Smooth muscle cell (in vitro differentiated cells): ENCODE measurements at regions not wholly inside any gene's neighbourhood (a gene's known extent, or its start where the extent isn't known, plus 50 kb on each side); places are given as distances from the start of the nearest gene placed in this dataset.
A peak's percentile ranks its signal among the peaks of the same experiment; 100 is the strongest.

Source experiments
- DNase-seq: peaks from one replicate; lab custom pipeline; 2025; ENCODE audit not compliant: unreplicated experiment; lab: John Stamatoyannopoulos, UW
- H2AFZ ChIP-seq: fragments of 200-600 bp; sonication (generic); 2 replicates; pipeline ENCODE4 v1.6.0; 2016; ENCODE audit warnings: antibody characterized with exemption, low read depth, mild to moderate bottlenecking
- H3F3A ChIP-seq: fragments of 200-600 bp; sonication (generic); 2 replicates; pipeline ENCODE4 v1.6.0; 2017; ENCODE audit warnings: antibody characterized with exemption, low read depth
- H3K27ac ChIP-seq: fragments of 200-600 bp; sonication (generic); 2 replicates; pipeline ENCODE4 v1.5.1; 2016; ENCODE audit warnings: low read depth, mild to moderate bottlenecking
- H3K27me3 ChIP-seq: fragments of 200-600 bp; sonication (generic); 2 replicates; pipeline ENCODE4 v1.6.1; 2016; ENCODE audit warnings: low read depth, mild to moderate bottlenecking
- H3K36me3 ChIP-seq: fragments of 200-600 bp; sonication (generic); 2 replicates; pipeline ENCODE4 v1.5.1; 2016; ENCODE audit warnings: low read depth
- H3K4me1 ChIP-seq: fragments of 200-600 bp; sonication (generic); 2 replicates; pipeline ENCODE4 v1.5.1; 2016; ENCODE audit warnings: low read depth
- H3K4me2 ChIP-seq: fragments of 200-600 bp; sonication (generic); 2 replicates; pipeline ENCODE4 v1.6.0; 2016; ENCODE audit warnings: mild to moderate bottlenecking
- H3K4me3 ChIP-seq: fragments of 200-600 bp; sonication (generic); 2 replicates; pipeline ENCODE4 v1.5.1; 2016; ENCODE audit warnings: mild to moderate bottlenecking
- H3K79me2 ChIP-seq: fragments of 200-600 bp; sonication (generic); 2 replicates; pipeline ENCODE4 v1.6.0; 2016; ENCODE audit warnings: low read depth, mild to moderate bottlenecking
- H3K9ac ChIP-seq: fragments of 200-600 bp; sonication (generic); 2 replicates; pipeline ENCODE4 v1.6.0; 2016; ENCODE audit warnings: low read depth
- H3K9me3 ChIP-seq: fragments of 200-600 bp; sonication (generic); replicated peaks from 2 replicates; pipeline ENCODE4 v1.5.1; 2016; ENCODE audit warnings: low read depth
- H4K20me1 ChIP-seq: fragments of 200-600 bp; sonication (generic); 2 replicates; pipeline ENCODE4 v1.6.0; 2016; ENCODE audit warnings: low read depth
- WGBS: methylation state at CpG from one replicate; pipeline ENCODE4 v1.1.7; 2016; ENCODE audit warnings: low lambda C conversion rate; 5-methylcytosine and 5-hydroxymethylcytosine counted together
- TF ChIP-seq, protein P1 (sequence below): fragments of 200-600 bp; sonication (generic); IDR thresholded peaks from 2 replicates; pipeline ENCODE4 v1.5.1; 2017; ENCODE audit warnings: borderline replicate concordance, mild to moderate bottlenecking, antibody characterized with exemption; ENCODE audit not compliant: insufficient read depth, poor library complexity, severe bottlenecking

DNA sequence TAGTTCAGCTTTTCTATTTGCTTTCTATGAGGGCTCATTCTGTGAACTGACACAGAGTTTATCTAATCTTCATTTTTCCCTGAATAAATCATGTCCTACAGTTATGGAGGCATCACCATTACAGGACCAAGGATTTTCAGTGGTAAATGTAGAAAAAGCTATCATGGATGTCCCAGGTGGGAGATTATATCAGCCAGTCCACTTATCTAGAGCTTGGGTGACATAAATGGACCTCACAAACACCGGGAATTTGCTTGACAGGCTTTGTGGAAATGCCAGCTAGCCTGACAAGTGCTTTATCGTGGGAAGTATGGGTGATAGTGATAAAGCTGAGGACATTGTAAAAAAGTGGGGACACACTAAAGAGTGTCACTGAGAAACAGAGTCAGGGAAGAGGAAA, 1015.2 kb upstream of the SLIT2 start:
- Histone ChIP-seq H3K4me2 (no peak overlapping the region), H3K27ac (no peak overlapping the region), H3K79me2 (no peaks in the 10 kb centered on the region), H2AFZ (peak overlapping the region; percentile 4), H3K4me1 (no peaks in the 10 kb centered on the region), H4K20me1 (no peaks in the 10 kb centered on the region), H3K36me3 (no peaks in the 10 kb centered on the region), H3K9ac (no peak overlapping the region), H3K9me3 (no peaks in the 10 kb centered on the region), H3K4me3 (no peak overlapping the region), H3K27me3 (no peaks in the 10 kb centered on the region), H3F3A (no peaks in the 10 kb centered on the region)
- TF ChIP-seq, protein P1, sequence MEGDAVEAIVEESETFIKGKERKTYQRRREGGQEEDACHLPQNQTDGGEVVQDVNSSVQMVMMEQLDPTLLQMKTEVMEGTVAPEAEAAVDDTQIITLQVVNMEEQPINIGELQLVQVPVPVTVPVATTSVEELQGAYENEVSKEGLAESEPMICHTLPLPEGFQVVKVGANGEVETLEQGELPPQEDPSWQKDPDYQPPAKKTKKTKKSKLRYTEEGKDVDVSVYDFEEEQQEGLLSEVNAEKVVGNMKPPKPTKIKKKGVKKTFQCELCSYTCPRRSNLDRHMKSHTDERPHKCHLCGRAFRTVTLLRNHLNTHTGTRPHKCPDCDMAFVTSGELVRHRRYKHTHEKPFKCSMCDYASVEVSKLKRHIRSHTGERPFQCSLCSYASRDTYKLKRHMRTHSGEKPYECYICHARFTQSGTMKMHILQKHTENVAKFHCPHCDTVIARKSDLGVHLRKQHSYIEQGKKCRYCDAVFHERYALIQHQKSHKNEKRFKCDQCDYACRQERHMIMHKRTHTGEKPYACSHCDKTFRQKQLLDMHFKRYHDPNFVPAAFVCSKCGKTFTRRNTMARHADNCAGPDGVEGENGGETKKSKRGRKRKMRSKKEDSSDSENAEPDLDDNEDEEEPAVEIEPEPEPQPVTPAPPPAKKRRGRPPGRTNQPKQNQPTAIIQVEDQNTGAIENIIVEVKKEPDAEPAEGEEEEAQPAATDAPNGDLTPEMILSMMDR, result no peak
- WGBS, result 60% methylated on average over 2 of the region's 2 CpGs
- DNase-seq, result no peak

DNA sequence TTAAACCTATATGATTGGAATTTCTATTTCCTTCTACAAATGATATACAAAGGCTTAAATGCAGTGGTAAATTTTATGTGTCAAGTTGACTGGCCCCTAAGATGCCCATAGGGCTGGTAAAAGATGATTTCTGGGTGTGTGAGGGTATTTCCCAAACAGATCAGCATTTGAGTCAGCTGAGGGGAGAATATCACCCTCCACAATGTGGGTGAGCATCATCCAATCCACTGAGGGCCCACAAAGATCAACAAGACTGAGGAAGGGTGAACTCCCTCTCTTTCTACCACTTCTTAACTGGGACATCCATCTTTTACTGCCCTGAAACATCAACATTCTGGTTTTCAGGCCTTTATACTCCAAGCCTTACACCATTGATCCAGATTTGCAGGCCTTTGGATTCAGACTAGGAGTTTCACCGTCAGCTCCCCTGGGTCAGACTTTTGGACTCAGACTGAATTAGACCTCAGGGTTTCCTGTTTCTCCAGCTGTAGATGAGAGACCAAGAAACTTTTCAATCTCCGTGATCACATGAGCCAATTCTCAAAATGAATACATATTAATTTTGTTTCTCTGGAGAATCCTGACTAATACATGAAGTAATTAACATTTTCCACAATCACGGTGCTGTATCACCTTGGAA, 1020.7 kb upstream of the SLIT2 start:
- TF ChIP-seq, protein P1, result no peak
- no peak for DNase-seq

DNA sequence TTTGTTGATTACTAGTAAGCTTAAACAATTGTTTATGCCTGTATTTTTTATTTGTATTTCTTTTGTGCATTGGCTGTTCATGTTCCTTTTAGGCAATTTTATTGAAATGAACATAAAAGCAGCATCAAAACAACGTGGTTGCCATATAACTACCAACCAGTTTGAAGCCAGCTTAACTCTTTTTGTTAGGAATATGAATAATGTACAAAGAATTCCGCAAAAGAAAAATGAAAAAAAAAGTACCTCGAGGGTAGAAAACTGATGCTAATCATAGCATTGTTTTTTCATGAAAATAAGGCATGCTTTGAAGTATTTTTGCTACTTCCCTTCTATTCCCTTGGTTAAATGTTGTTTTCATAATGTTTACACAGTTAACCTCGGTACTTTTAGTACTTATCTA, 1024.0 kb upstream of the SLIT2 start:
- Histone ChIP-seq H3K9ac (no peak overlapping the region), H3K4me1 (no peaks in the 10 kb centered on the region), H3K27ac (no peak overlapping the region), H3K79me2 (no peaks in the 10 kb centered on the region), H3K36me3 (no peaks in the 10 kb centered on the region), H3K4me3 (no peak overlapping the region), H3K27me3 (no peaks in the 10 kb centered on the region), H2AFZ (peak overlapping the region; percentile 36), H3F3A (no peaks in the 10 kb centered on the region), H3K9me3 (no peaks in the 10 kb centered on the region), H4K20me1 (no peaks in the 10 kb centered on the region), H3K4me2 (no peak overlapping the region)
- no peak for DNase-seq
- TF ChIP-seq, protein P1, result no peak
- 50% methylated on average over 4 of the region's 4 CpGs for WGBS

More for the DNA sequence above, 1020.7 kb upstream of the SLIT2 start:
- no peaks in the 10 kb centered on the region for H3K4me1 ChIP-seq
- H3K79me2 ChIP-seq, result no peaks in the 10 kb centered on the region
- H2AFZ ChIP-seq, result no peak overlapping the region
- H3K36me3 ChIP-seq, result no peaks in the 10 kb centered on the region
- 64% methylated on average over 3 of the region's 3 CpGs for WGBS
- H3K9me3 ChIP-seq, result no peaks in the 10 kb centered on the region
- H3K27ac ChIP-seq, result no peak overlapping the region
- no peaks in the 10 kb centered on the region for H3F3A ChIP-seq
- H3K9ac ChIP-seq, result no peak overlapping the region
- H3K4me2 ChIP-seq, result no peak overlapping the region
- H4K20me1 ChIP-seq, result no peaks in the 10 kb centered on the region
- H3K4me3 ChIP-seq, result no peak overlapping the region
- no peaks in the 10 kb centered on the region for H3K27me3 ChIP-seq

DNA sequence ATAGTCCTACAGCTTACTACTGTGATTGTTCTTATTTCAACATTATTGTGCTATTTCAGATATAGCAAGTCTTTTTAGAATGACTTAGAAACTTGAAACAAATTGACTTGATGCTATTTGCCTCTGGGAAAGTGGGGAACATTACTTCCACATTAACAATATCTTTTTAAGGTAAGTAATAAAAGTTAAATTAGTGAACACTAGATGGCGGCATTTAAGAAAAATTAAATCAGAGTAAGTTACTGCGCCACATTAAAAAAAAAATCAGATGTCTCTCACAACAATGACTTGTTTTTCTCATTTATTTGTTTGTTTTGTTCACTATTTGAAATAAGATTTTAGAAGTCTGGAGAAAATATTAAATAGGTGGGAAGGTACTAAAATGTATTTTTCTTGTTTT, 1026.9 kb upstream of the SLIT2 start:
- Histone ChIP-seq H4K20me1 (no peaks in the 10 kb centered on the region), H3K79me2 (no peaks in the 10 kb centered on the region), H3K36me3 (no peaks in the 10 kb centered on the region), H3K4me1 (no peaks in the 10 kb centered on the region), H3K9me3 (no peaks in the 10 kb centered on the region), H2AFZ (peak overlapping the region; percentile 11), H3K4me2 (no peak overlapping the region), H3K27me3 (no peaks in the 10 kb centered on the region), H3K4me3 (no peak overlapping the region), H3F3A (no peaks in the 10 kb centered on the region), H3K27ac (no peak overlapping the region), H3K9ac (no peak overlapping the region)
- no peak for DNase-seq
- WGBS, result 36% methylated on average over 2 of the region's 2 CpGs
- TF ChIP-seq, protein P1, result peak; percentile 53
